ENCODE measurements at regions not wholly inside any gene's neighbourhood (a gene's known extent, or its start where the extent isn't known, plus 50 kb on each side); places are given as distances from the start of the nearest gene placed in this dataset.

GRCh38 chr14:22089940-22090339 lies 416.3 kb upstream of the OR4E1 start:
- Histone ChIP-seq H3K9ac (ENCODE audit: low read length) (no peak overlapping the region), H3K4me2 (replicated peaks; ENCODE audit: low read depth, low read length, poor library complexity, severe bottlenecking) (no peak overlapping the region), H3K4me1 (ENCODE audit: control insufficient read depth in 2 of 2, insufficient read depth in 2 of 2, low read length in 2 of 2) (no peaks in the 10 kb centered on the region), H4K20me1 (ENCODE audit: control insufficient read depth, insufficient read depth, low read length, poor library complexity, severe bottlenecking) (no peaks in the 10 kb centered on the region), H3K27ac (ENCODE audit: low read length in 2 of 2) (no peak overlapping the region), H3K4me3 (ENCODE audit: control extremely low read depth in 1 of 5, extremely low read depth in 1 of 5, insufficient read depth in 1 of 5, low read depth in 2 of 5, low read length in 4 of 5) (no peak overlapping the region), H3K79me2 (ENCODE audit: control insufficient read depth, insufficient read depth, low read length) (no peaks in the 10 kb centered on the region), H3K27me3 (replicated peaks in 1 of 4; ENCODE audit: control extremely low read depth in 1 of 4, control insufficient read depth in 3 of 4, insufficient read depth in 4 of 4, low read length in 3 of 4) (peaks cover 0 to 18% (median 14%) of the 10 kb centered on the region in 4 experiments), H2AFZ (ENCODE audit: insufficient read depth, low read depth, low read length, poor library complexity, severe bottlenecking) (no peak overlapping the region), H3K9me3 (ENCODE audit: control extremely low read depth in 1 of 3, control insufficient read depth in 2 of 3, insufficient read depth in 1 of 3, low read length in 2 of 3) (peaks cover 0 to 1% (median 0%) of the 10 kb centered on the region in 3 donors), H3K36me3 (replicated peaks in 1 of 2; ENCODE audit: control extremely low read depth in 1 of 2, control insufficient read depth in 1 of 2, extremely low read depth in 1 of 2, insufficient read depth in 2 of 2, low read length in 1 of 2) (no peaks in the 10 kb centered on the region)
- TF ChIP-seq EZH2 (IDR thresholded peaks at IDR 0.05; ENCODE audit: borderline replicate concordance, insufficient read depth, low read depth, low read length, poor library complexity, severe bottlenecking) (no peak), CTCF (IDR thresholded peaks at IDR 0.05) (no peak)
- no peak overlapping the region for H3K27ac Mint-ChIP-seq
- no CpG with 5 or more reads among the region's 2 CpGs for WGBS (ENCODE audit: insufficient coverage)
- no peaks in the 10 kb centered on the region for H3K9me3 Mint-ChIP-seq (ENCODE audit: insufficient read depth)
- no peak for ATAC-seq (ENCODE audit: low read depth)
- H3K4me3 Mint-ChIP-seq, result no peak overlapping the region
- CTCF ChIA-PET, result no interaction called here
- H3K4me1 Mint-ChIP-seq, result no peaks in the 10 kb centered on the region
- no peak for DNase-seq
- H3K27me3 Mint-ChIP-seq, result peaks cover 35% of the 10 kb centered on the region
- POLR2A ChIA-PET, result no interaction called here
- intact Hi-C loops (cut with micrococcal nuclease), result no loop called here

- DNase-seq (no peak), ATAC-seq (ENCODE audit: low read depth) (no peak)
- Mint-ChIP-seq H3K27ac (no peak overlapping the region), H3K27me3 (peaks cover 43% of the 10 kb centered on the region), H3K4me3 (no peak overlapping the region), H3K4me1 (no peaks in the 10 kb centered on the region), H3K9me3 (ENCODE audit: insufficient read depth) (no peaks in the 10 kb centered on the region)
- peaks cover 0 to 1% (median 0%) of the 10 kb centered on the region in 3 donors for H3K9me3 ChIP-seq (ENCODE audit: control extremely low read depth in 1 of 3, control insufficient read depth in 2 of 3, insufficient read depth in 1 of 3, low read length in 2 of 3)
- TF ChIP-seq EZH2 (IDR thresholded peaks at IDR 0.05; ENCODE audit: borderline replicate concordance, insufficient read depth, low read depth, low read length, poor library complexity, severe bottlenecking) (no peak), CTCF (IDR thresholded peaks at IDR 0.05) (no peak)
- H3K79me2 ChIP-seq (ENCODE audit: control insufficient read depth, insufficient read depth, low read length), result no peaks in the 10 kb centered on the region
- H3K4me2 ChIP-seq (replicated peaks; ENCODE audit: low read depth, low read length, poor library complexity, severe bottlenecking), result no peak overlapping the region
- CTCF ChIA-PET, result no interaction called here
- no peaks in the 10 kb centered on the region for H3K36me3 ChIP-seq (replicated peaks in 1 of 2; ENCODE audit: control extremely low read depth in 1 of 2, control insufficient read depth in 1 of 2, extremely low read depth in 1 of 2, insufficient read depth in 2 of 2, low read length in 1 of 2)
- no peak overlapping the region for H2AFZ ChIP-seq (ENCODE audit: insufficient read depth, low read depth, low read length, poor library complexity, severe bottlenecking)
- H4K20me1 ChIP-seq (ENCODE audit: control insufficient read depth, insufficient read depth, low read length, poor library complexity, severe bottlenecking), result no peaks in the 10 kb centered on the region
- POLR2A ChIA-PET, result no interaction called here
- H3K9ac ChIP-seq (ENCODE audit: low read length), result no peak overlapping the region
- no peak overlapping the region for H3K4me3 ChIP-seq (ENCODE audit: control extremely low read depth in 1 of 5, extremely low read depth in 1 of 5, insufficient read depth in 1 of 5, low read depth in 2 of 5, low read length in 4 of 5)
- intact Hi-C loops (cut with micrococcal nuclease), result no loop called here
- H3K27me3 ChIP-seq (replicated peaks in 1 of 4; ENCODE audit: control extremely low read depth in 1 of 4, control insufficient read depth in 3 of 4, insufficient read depth in 4 of 4, low read length in 3 of 4), result peaks cover 0 to 18% (median 16%) of the 10 kb centered on the region in 4 experiments
- no peak overlapping the region for H3K27ac ChIP-seq (ENCODE audit: low read length in 2 of 2)
- WGBS (ENCODE audit: insufficient coverage), result no CpG with 5 or more reads among the region's 2 CpGs
- no peaks in the 10 kb centered on the region for H3K4me1 ChIP-seq (ENCODE audit: control insufficient read depth in 2 of 2, insufficient read depth in 2 of 2, low read length in 2 of 2)
These were observed 415.2 kb upstream of the OR4E1 start for GRCh38 chr14:22088614-22089342.
